OCI-LY7 (cell line): ENCODE measurements at regions not wholly inside any gene's neighbourhood (a gene's known extent, or its start where the extent isn't known, plus 50 kb on each side); places are given as distances from the start of the nearest gene placed in this dataset.

Experiments used
- BruUV-seq: library from RNA; stranded (reverse); fragments of 400-500 nt; replicated peaks from 2 replicates; lab custom pipeline; 2021; lab: Mats Ljungman, UMichigan
- CTCF ChIA-PET: fragments of 300-600 bp; sonication (Branson Sonifier 250); formaldehyde crosslinking; loops from one replicate; lab custom pipeline; 2022; ENCODE audit warnings: antibody characterized with exemption; ENCODE audit not compliant: unreplicated experiment; lab: Charles Lee
- POLR2A ChIA-PET: fragments of 300-600 bp; sonication (Branson Sonifier 250); formaldehyde crosslinking; loops from one replicate; lab custom pipeline; 2022; ENCODE audit warnings: antibody characterized with exemption; lab: Charles Lee
- DNase-seq: peaks from one replicate; pipeline ENCODE4 v3.0.0-alpha.2; 2015; ENCODE audit warnings: low spot score
- H2AFZ ChIP-seq: fragments of 200-600 bp; sonication (generic), shearing (Covaris generic); 2 replicates; pipeline ENCODE4 v1.6.1; 2014; ENCODE audit warnings: mild to moderate bottlenecking, antibody characterized with exemption, low read length, moderate library complexity
- H3K27ac ChIP-seq: fragments of 200-600 bp; sonication (generic); 2 replicates; pipeline ENCODE4 v1.5.1; 2014; ENCODE audit warnings: mixed run types, low read depth, mild to moderate bottlenecking, moderate library complexity, low read length, inconsistent platforms; ENCODE audit not compliant: poor library complexity, severe bottlenecking
- H3K36me3 ChIP-seq: fragments of 200-600 bp; sonication (generic); 2 replicates; pipeline ENCODE4 v1.6.1; 2014; ENCODE audit warnings: mild to moderate bottlenecking, antibody characterized with exemption, low read length, moderate library complexity, mixed read lengths; ENCODE audit not compliant: insufficient read depth
- H3K4me1 ChIP-seq: fragments of 200-600 bp; sonication (generic); 2 replicates; pipeline ENCODE4 v1.5.1; 2014; ENCODE audit warnings: mild to moderate bottlenecking, low read length; ENCODE audit not compliant: insufficient read depth, poor library complexity, severe bottlenecking
- H3K4me2 ChIP-seq: fragments of 200-600 bp; sonication (generic); 2 replicates; pipeline ENCODE4 v1.6.1; 2014; ENCODE audit warnings: mild to moderate bottlenecking, low read length
- H3K4me3 ChIP-seq: fragments of 200-600 bp; sonication (generic); 2 replicates; pipeline ENCODE4 v1.5.1; 2014; ENCODE audit warnings: mild to moderate bottlenecking, low read depth, low read length; ENCODE audit not compliant: poor library complexity, severe bottlenecking
- H3K79me2 ChIP-seq: fragments of 200-600 bp; sonication (generic); 2 replicates; pipeline ENCODE4 v1.6.1; 2016; ENCODE audit warnings: low read depth, mild to moderate bottlenecking, low read length, moderate library complexity, mixed read lengths; ENCODE audit not compliant: insufficient read depth
- H3K9me2 ChIP-seq: fragments of 200-600 bp; sonication (generic); 2 replicates; pipeline ENCODE4 v1.6.1; 2016; ENCODE audit warnings: mild to moderate bottlenecking, low read length, mixed read lengths; ENCODE audit not compliant: insufficient read depth
- H3K9me3 ChIP-seq: fragments of 200-600 bp; sonication (generic); 2 replicates; pipeline ENCODE4 v1.6.1; 2014; ENCODE audit warnings: mild to moderate bottlenecking, mixed run types, low read length, mixed read lengths
- H4K20me1 ChIP-seq: fragments of 200-600 bp; sonication (generic); 2 replicates; pipeline ENCODE4 v1.6.1; 2014; ENCODE audit warnings: mild to moderate bottlenecking, antibody characterized with exemption, low read length, moderate library complexity, mixed read lengths; ENCODE audit not compliant: insufficient read depth
- CTCF ChIP-seq: fragments of 200-600 bp; sonication (generic); conservative IDR thresholded peaks from 2 replicates; pipeline ENCODE4 v1.5.1; 2014; ENCODE audit warnings: mild to moderate bottlenecking, antibody characterized with exemption, low read length, moderate library complexity, mixed read lengths
- EZH2phosphoT487 ChIP-seq: fragments of 200-600 bp; sonication (generic); IDR thresholded peaks from 2 replicates; pipeline ENCODE4 v1.6.1; 2018; ENCODE audit warnings: low read depth, borderline replicate concordance, mild to moderate bottlenecking, mixed run types, antibody characterized with exemption, low read length, moderate library complexity, mixed read lengths
- intact Hi-C: fragments of 100-400 bp; cut with micrococcal nuclease; formaldehyde crosslinking; loops from one replicate; pipeline ENCODE4 v1.10.0; 2022; ENCODE audit not compliant: unreplicated experiment

GRCh38 chr10:64394744-64395143, 873.5 kb downstream of the REEP3 start:
- Histone ChIP-seq H3K9me3 (no peaks in the 10 kb centered on the region), H3K4me1 (no peaks in the 10 kb centered on the region)
- no TSS peak for BruUV-seq

GRCh38 chr10:64396105-64396708, 875.0 kb downstream of the REEP3 start:
- CTCF ChIA-PET: no interaction called here
- H3K79me2 ChIP-seq: no peaks in the 10 kb centered on the region
- no peak overlapping the region for H3K4me3 ChIP-seq
- TF ChIP-seq EZH2phosphoT487 (no peak), CTCF (no peak)
- H3K4me1 ChIP-seq: no peaks in the 10 kb centered on the region
- H3K27ac ChIP-seq: no peak overlapping the region
- intact Hi-C loops: no loop called here
- no peak overlapping the region for H3K4me2 ChIP-seq
- no peaks in the 10 kb centered on the region for H3K9me3 ChIP-seq
- no peaks in the 10 kb centered on the region for H3K9me2 ChIP-seq
- H3K36me3 ChIP-seq: no peaks in the 10 kb centered on the region
- no peak for DNase-seq
- no peak overlapping the region for H2AFZ ChIP-seq
- POLR2A ChIA-PET: no interaction called here
- BruUV-seq: no TSS peak
- no peaks in the 10 kb centered on the region for H4K20me1 ChIP-seq

More at GRCh38 chr10:64394744-64395143, 873.5 kb downstream of the REEP3 start:
- CTCF ChIA-PET: interaction anchor here (0.6 kb wide), 1 partner anchor 9 kb away, joined by 3 read pairs; no protein-coding TSS in a partner anchor
- intact Hi-C loops: no loop called here
- no peak overlapping the region for H3K27ac ChIP-seq
- H3K36me3 ChIP-seq: no peaks in the 10 kb centered on the region
- TF ChIP-seq EZH2phosphoT487: no peak
- TF ChIP-seq CTCF: no peak
- POLR2A ChIA-PET: no interaction called here
- H3K9me2 ChIP-seq: no peaks in the 10 kb centered on the region
- no peaks in the 10 kb centered on the region for H4K20me1 ChIP-seq
- H3K4me3 ChIP-seq: no peak overlapping the region
- H2AFZ ChIP-seq: no peak overlapping the region
- no peaks in the 10 kb centered on the region for H3K79me2 ChIP-seq
- DNase-seq: no peak
- no peak overlapping the region for H3K4me2 ChIP-seq

DNA sequence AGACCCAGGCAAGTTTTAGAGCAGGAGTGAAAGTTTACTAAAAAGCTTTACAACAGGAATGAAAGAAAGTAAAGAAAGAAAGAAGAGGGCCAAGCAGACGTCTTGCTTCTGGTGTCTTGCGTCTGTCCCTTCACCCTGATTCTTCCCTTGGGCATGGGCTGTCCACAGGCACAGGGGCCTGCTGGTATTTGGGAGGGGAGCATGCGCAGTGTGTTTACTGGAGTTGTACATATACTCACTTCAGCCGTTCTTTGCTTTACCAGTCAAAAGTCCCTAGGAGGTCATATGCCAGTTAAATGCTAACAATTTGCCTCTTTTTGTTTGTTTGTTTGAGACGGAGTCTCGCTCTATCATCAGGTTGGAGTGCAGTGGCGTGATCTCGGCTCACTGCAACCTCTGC, 875.9 kb downstream of the REEP3 start:
- intact Hi-C loops: no loop called here
- no peak overlapping the region for H2AFZ ChIP-seq

More for the DNA sequence above, 875.9 kb downstream of the REEP3 start:
- Histone ChIP-seq H3K4me1 (no peaks in the 10 kb centered on the region), H3K9me3 (no peaks in the 10 kb centered on the region), H3K27ac (no peak overlapping the region), H3K9me2 (no peaks in the 10 kb centered on the region), H3K4me3 (no peak overlapping the region), H3K4me2 (no peak overlapping the region), H4K20me1 (no peaks in the 10 kb centered on the region), H3K79me2 (no peaks in the 10 kb centered on the region), H3K36me3 (no peaks in the 10 kb centered on the region)
- POLR2A ChIA-PET: interaction anchor here (0.7 kb wide), 1 partner anchor 1826 kb away, joined by 3 read pairs; no protein-coding TSS in a partner anchor
- DNase-seq: no peak
- no TSS peak for BruUV-seq
- TF ChIP-seq EZH2phosphoT487: no peak
- no peak for TF ChIP-seq CTCF
- CTCF ChIA-PET: no interaction called here
